GM18498 (cell line): ENCODE measurements at regions not wholly inside any gene's neighbourhood (a gene's known extent, or its start where the extent isn't known, plus 50 kb on each side); places are given as distances from the start of the nearest gene placed in this dataset.
"Not testable (repeated sequence)": the region's sequence is repeated elsewhere in the genome, so short reads cannot be mapped to it uniquely, and the experiment has no call there.

ENCODE experiments used
- ATAC-seq: cut with Tn5 transposase; IDR thresholded peaks from one replicate; pipeline ENCODE4 v1.9.1; 2021; ENCODE audit warnings: mild to moderate bottlenecking, moderate library complexity; ENCODE audit not compliant: unreplicated experiment

GRCh38 chr5:15344954-15345353 is 155.0 kb upstream of the FBXL7 start:
- ATAC-seq, result no peak

GRCh38 chr5:15338546-15338945 is 161.4 kb upstream of the FBXL7 start:
- no peak for ATAC-seq

- ATAC-seq, result no peak
These were observed 165.3 kb upstream of the FBXL7 start for GRCh38 chr5:15334551-15335266.

- no peak for ATAC-seq
These were observed 166.9 kb upstream of the FBXL7 start for GRCh38 chr5:15333091-15333490.

- ATAC-seq, result no peak
These were observed 173.0 kb upstream of the FBXL7 start for GRCh38 chr5:15326932-15327331.

- no peak for ATAC-seq
These were observed 173.5 kb upstream of the FBXL7 start for GRCh38 chr5:15326471-15326870.

GRCh38 chr5:15322421-15322820 is 177.6 kb upstream of the FBXL7 start:
- no peak for ATAC-seq

GRCh38 chr5:15321776-15322175 is 178.2 kb upstream of the FBXL7 start:
- no peak for ATAC-seq

GRCh38 chr5:15320871-15321270 is 179.1 kb upstream of the FBXL7 start:
- ATAC-seq, result no peak

- ATAC-seq, result no peak
These were observed 194.8 kb upstream of the FBXL7 start for GRCh38 chr5:15304914-15305834.

GRCh38 chr5:15304066-15304731 is 195.8 kb upstream of the FBXL7 start:
- no peak for ATAC-seq

GRCh38 chr5:15300141-15300540 is 199.8 kb upstream of the FBXL7 start:
- ATAC-seq, result no peak

GRCh38 chr5:15290953-15291352 is 209.0 kb upstream of the FBXL7 start:
- ATAC-seq, result no peak

- ATAC-seq, result no peak
These were observed 213.3 kb upstream of the FBXL7 start for GRCh38 chr5:15286650-15287049.

- no peak for ATAC-seq
These were observed 213.9 kb upstream of the FBXL7 start for GRCh38 chr5:15285901-15286583.

GRCh38 chr5:15284706-15285105 is 215.3 kb upstream of the FBXL7 start:
- no peak for ATAC-seq

GRCh38 chr5:15283076-15283475 is 216.9 kb upstream of the FBXL7 start:
- no peak for ATAC-seq

GRCh38 chr5:15282611-15283010 is 217.4 kb upstream of the FBXL7 start:
- no peak for ATAC-seq

GRCh38 chr5:15271596-15271995 is 228.4 kb upstream of the FBXL7 start:
- not testable (repeated sequence) for ATAC-seq

GRCh38 chr5:15267966-15268365 is 232.0 kb upstream of the FBXL7 start:
- ATAC-seq, result no peak

GRCh38 chr5:15266841-15267240 is 233.1 kb upstream of the FBXL7 start:
- ATAC-seq, result no peak
